ENCODE measurements at regions not wholly inside any gene's neighbourhood (a gene's known extent, or its start where the extent isn't known, plus 50 kb on each side); places are given as distances from the start of the nearest gene placed in this dataset.

GRCh38 chr4:66097218-66097617, 426.9 kb upstream of the EPHA5 start:
- no peak for DNase-seq
- no peak overlapping the region for H2AFZ ChIP-seq (ENCODE audit: low read depth)
- no peaks in the 10 kb centered on the region for H3K9me2 ChIP-seq
- 9% methylated on average over 5 of the region's 5 CpGs for WGBS (ENCODE audit: low lambda C conversion rate)
- CTCF ChIA-PET: no interaction called here
- no peak overlapping the region for H3K4me2 ChIP-seq
- no peaks in the 10 kb centered on the region for H4K20me1 ChIP-seq (ENCODE audit: insufficient read depth)
- POLR2A ChIA-PET: no interaction called here
- no peak overlapping the region for H3K4me3 ChIP-seq (ENCODE audit: low read depth in 2 of 2, low read length in 1 of 2)
- H3F3A ChIP-seq (replicated peaks; ENCODE audit: insufficient read depth): peaks cover 3% of the 10 kb centered on the region
- no peaks in the 10 kb centered on the region for H3K4me1 ChIP-seq (ENCODE audit: control insufficient read depth in 1 of 2, insufficient read depth in 2 of 2, low read depth in 1 of 2, low read length in 1 of 2)
- H3K36me3 ChIP-seq (replicated peaks in 1 of 2; ENCODE audit: control insufficient read depth in 1 of 2, insufficient read depth in 2 of 2, low read length in 1 of 2): no peaks in the 10 kb centered on the region
- H3K9ac ChIP-seq: no peak overlapping the region
- H3K27ac ChIP-seq (ENCODE audit: low read depth in 2 of 2, low read length in 1 of 2): no peak overlapping the region
- no peaks in the 10 kb centered on the region for H3K79me2 ChIP-seq (ENCODE audit: insufficient read depth)
- H3K27me3 ChIP-seq (ENCODE audit: insufficient read depth): no peaks in the 10 kb centered on the region
- H3K9me3 ChIP-seq: no peaks in the 10 kb centered on the region
- no peak for TF ChIP-seq RFX5 (IDR thresholded peaks at IDR 0.05; ENCODE audit: low read length)
- no peak for TF ChIP-seq PBX3 (IDR thresholded peaks at IDR 0.05)

DNA sequence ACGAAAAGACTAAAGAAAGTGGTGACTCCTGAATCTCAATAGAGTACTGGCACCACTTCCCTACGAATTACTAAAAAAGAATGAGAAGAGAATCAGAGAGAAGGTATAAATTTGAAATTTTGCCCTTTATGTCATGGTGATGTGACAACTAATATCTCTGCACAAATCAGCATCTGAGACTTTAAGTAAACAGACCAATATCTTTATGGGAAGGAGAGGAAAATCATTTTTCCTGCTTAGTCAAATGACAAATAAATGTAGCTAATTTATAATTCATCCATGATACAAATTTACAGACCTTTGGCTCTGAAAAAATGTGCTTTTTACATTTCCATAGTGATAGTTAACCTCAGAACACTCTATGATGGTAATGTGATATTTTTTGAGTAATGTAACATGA, 424.8 kb upstream of the EPHA5 start:
- no peak overlapping the region for H3K9ac ChIP-seq
- 0% methylated on average over 2 of the region's 2 CpGs for WGBS (ENCODE audit: low lambda C conversion rate)
- peaks cover 3% of the 10 kb centered on the region for H3F3A ChIP-seq (replicated peaks; ENCODE audit: insufficient read depth)

More for the DNA sequence above, 424.8 kb upstream of the EPHA5 start:
- Histone ChIP-seq H2AFZ (ENCODE audit: low read depth) (no peak overlapping the region), H3K4me3 (ENCODE audit: low read depth in 2 of 2, low read length in 1 of 2) (no peak overlapping the region), H3K9me2 (no peaks in the 10 kb centered on the region), H3K79me2 (ENCODE audit: insufficient read depth) (no peaks in the 10 kb centered on the region), H3K4me1 (ENCODE audit: control insufficient read depth in 1 of 2, insufficient read depth in 2 of 2, low read depth in 1 of 2, low read length in 1 of 2) (no peaks in the 10 kb centered on the region), H4K20me1 (ENCODE audit: insufficient read depth) (no peaks in the 10 kb centered on the region), H3K9me3 (no peaks in the 10 kb centered on the region), H3K4me2 (no peak overlapping the region), H3K27ac (ENCODE audit: low read depth in 2 of 2, low read length in 1 of 2) (no peak overlapping the region), H3K36me3 (replicated peaks in 1 of 2; ENCODE audit: control insufficient read depth in 1 of 2, insufficient read depth in 2 of 2, low read length in 1 of 2) (no peaks in the 10 kb centered on the region), H3K27me3 (ENCODE audit: insufficient read depth) (no peaks in the 10 kb centered on the region)
- ChIA-PET POLR2A (no interaction called here), CTCF (no interaction called here)
- no peak for DNase-seq
- TF ChIP-seq, protein P1, sequence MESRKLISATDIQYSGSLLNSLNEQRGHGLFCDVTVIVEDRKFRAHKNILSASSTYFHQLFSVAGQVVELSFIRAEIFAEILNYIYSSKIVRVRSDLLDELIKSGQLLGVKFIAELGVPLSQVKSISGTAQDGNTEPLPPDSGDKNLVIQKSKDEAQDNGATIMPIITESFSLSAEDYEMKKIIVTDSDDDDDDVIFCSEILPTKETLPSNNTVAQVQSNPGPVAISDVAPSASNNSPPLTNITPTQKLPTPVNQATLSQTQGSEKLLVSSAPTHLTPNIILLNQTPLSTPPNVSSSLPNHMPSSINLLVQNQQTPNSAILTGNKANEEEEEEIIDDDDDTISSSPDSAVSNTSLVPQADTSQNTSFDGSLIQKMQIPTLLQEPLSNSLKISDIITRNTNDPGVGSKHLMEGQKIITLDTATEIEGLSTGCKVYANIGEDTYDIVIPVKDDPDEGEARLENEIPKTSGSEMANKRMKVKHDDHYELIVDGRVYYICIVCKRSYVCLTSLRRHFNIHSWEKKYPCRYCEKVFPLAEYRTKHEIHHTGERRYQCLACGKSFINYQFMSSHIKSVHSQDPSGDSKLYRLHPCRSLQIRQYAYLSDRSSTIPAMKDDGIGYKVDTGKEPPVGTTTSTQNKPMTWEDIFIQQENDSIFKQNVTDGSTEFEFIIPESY (IDR thresholded peaks at IDR 0.05; ENCODE audit: borderline replicate concordance, low read depth): no peak
- TF ChIP-seq PBX3 (IDR thresholded peaks at IDR 0.05) (no peak), POLR2AphosphoS5 (IDR thresholded peaks at IDR 0.05; ENCODE audit: low read depth, low read length) (no peak), USF2 (IDR thresholded peaks at IDR 0.05; ENCODE audit: borderline replicate concordance, low read depth, low read length) (no peak), MAX (IDR thresholded peaks at IDR 0.05; ENCODE audit: low read depth) (no peak), MXI1 (IDR thresholded peaks at IDR 0.05; ENCODE audit: low read depth, low read length) (no peak), MEF2A (IDR thresholded peaks at IDR 0.05; ENCODE audit: borderline replicate concordance, low read depth) (no peak), FOSL2 (IDR thresholded peaks at IDR 0.05; ENCODE audit: borderline replicate concordance, low read depth) (no peak), CHD2 (IDR thresholded peaks at IDR 0.05; ENCODE audit: low read length, partially characterized antibody) (no peak), TEAD4 (IDR thresholded peaks at IDR 0.05; ENCODE audit: borderline replicate concordance, insufficient read depth) (no peak), GATA2 (CRISPR knock-in tag; IDR thresholded peaks at IDR 0.05) (no peak), EZH2phosphoT487 (IDR thresholded peaks at IDR 0.05; ENCODE audit: borderline replicate concordance, low read depth) (no peak), RAD21 (IDR thresholded peaks at IDR 0.05; ENCODE audit: low read length) (no peak), SIN3A (IDR thresholded peaks at IDR 0.05; ENCODE audit: borderline replicate concordance, low read depth, low read length) (no peak), TAF1 (IDR thresholded peaks at IDR 0.05; ENCODE audit: borderline replicate concordance, low read depth, low read length) (no peak), NRF1 (IDR thresholded peaks at IDR 0.05; ENCODE audit: low read depth, low read length) (no peak), TCF12 (IDR thresholded peaks at IDR 0.05) (no peak)
- TF ChIP-seq, protein P2, sequence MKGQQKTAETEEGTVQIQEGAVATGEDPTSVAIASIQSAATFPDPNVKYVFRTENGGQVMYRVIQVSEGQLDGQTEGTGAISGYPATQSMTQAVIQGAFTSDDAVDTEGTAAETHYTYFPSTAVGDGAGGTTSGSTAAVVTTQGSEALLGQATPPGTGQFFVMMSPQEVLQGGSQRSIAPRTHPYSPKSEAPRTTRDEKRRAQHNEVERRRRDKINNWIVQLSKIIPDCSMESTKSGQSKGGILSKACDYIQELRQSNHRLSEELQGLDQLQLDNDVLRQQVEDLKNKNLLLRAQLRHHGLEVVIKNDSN (IDR thresholded peaks at IDR 0.05; ENCODE audit: borderline replicate concordance, low read depth): no peak

Data from SK-N-SH (cell line).